ENCODE measurements at regions not wholly inside any gene's neighbourhood (a gene's known extent, or its start where the extent isn't known, plus 50 kb on each side); places are given as distances from the start of the nearest gene placed in this dataset.

GRCh38 chr7:136665878-136666509, 202.5 kb upstream of the CHRM2 start:
- DNase-seq (ENCODE audit: low read depth in 2 of 2), result no peak

GRCh38 chr7:136664537-136664936, 203.9 kb upstream of the CHRM2 start:
- DNase-seq (ENCODE audit: low read depth in 2 of 2), result no peak

GRCh38 chr7:136657482-136657921, 210.9 kb upstream of the CHRM2 start:
- peak in 1 of 2 donors; percentile 17 for DNase-seq (ENCODE audit: low read depth in 2 of 2)

- DNase-seq (ENCODE audit: low read depth in 2 of 2), result no peak
Measured at GRCh38 chr7:136656516-136656915, 211.9 kb upstream of the CHRM2 start.

GRCh38 chr7:136655414-136655813, 213.0 kb upstream of the CHRM2 start:
- no peak for DNase-seq (ENCODE audit: low read depth in 2 of 2)

GRCh38 chr7:136654406-136654805, 214.0 kb upstream of the CHRM2 start:
- DNase-seq (ENCODE audit: low read depth in 2 of 2), result no peak

- DNase-seq (ENCODE audit: low read depth in 2 of 2), result no peak
Measured at GRCh38 chr7:136652635-136653370, 215.6 kb upstream of the CHRM2 start.

- no peak for DNase-seq (ENCODE audit: low read depth in 2 of 2)
Measured at GRCh38 chr7:136640977-136641376, 227.5 kb upstream of the CHRM2 start.

- no peak for DNase-seq (ENCODE audit: low read depth in 2 of 2)
Measured at GRCh38 chr7:136637813-136638212, 230.6 kb upstream of the CHRM2 start.

GRCh38 chr7:136635751-136636150, 232.7 kb upstream of the CHRM2 start:
- no peak for DNase-seq (ENCODE audit: low read depth in 2 of 2)

GRCh38 chr7:136618818-136619217, 249.6 kb upstream of the CHRM2 start:
- no peak for DNase-seq (ENCODE audit: low read depth in 2 of 2)

- no peak for DNase-seq (ENCODE audit: low read depth in 2 of 2)
Measured at GRCh38 chr7:136617176-136617575, 251.3 kb upstream of the CHRM2 start.

- no peak for DNase-seq (ENCODE audit: low read depth in 2 of 2)
Measured at GRCh38 chr7:136605532-136606329, 262.7 kb upstream of the CHRM2 start.

GRCh38 chr7:136601772-136602171, 266.7 kb upstream of the CHRM2 start:
- no peak for DNase-seq (ENCODE audit: low read depth in 2 of 2)

- DNase-seq (ENCODE audit: low read depth in 2 of 2), result no peak
Measured at GRCh38 chr7:136600475-136600874, 268.0 kb upstream of the CHRM2 start.

- no peak for DNase-seq (ENCODE audit: low read depth in 2 of 2)
Measured at GRCh38 chr7:136594739-136595144, 273.7 kb upstream of the CHRM2 start.

GRCh38 chr7:136588216-136588615, 280.2 kb upstream of the CHRM2 start:
- DNase-seq (ENCODE audit: low read depth in 2 of 2), result no peak

GRCh38 chr7:136585954-136586670, 282.3 kb upstream of the CHRM2 start:
- no peak for DNase-seq (ENCODE audit: low read depth in 2 of 2)

GRCh38 chr7:136566491-136566890, 302.0 kb upstream of the CHRM2 start:
- DNase-seq (ENCODE audit: low read depth in 2 of 2), result no peak

- no peak for DNase-seq (ENCODE audit: low read depth in 2 of 2)
Measured at GRCh38 chr7:136555933-136556332, 312.5 kb upstream of the CHRM2 start.

- no peak for DNase-seq (ENCODE audit: low read depth in 2 of 2)
Measured at GRCh38 chr7:136551618-136552017, 316.8 kb upstream of the CHRM2 start.

- DNase-seq (ENCODE audit: low read depth in 2 of 2), result no peak
Measured at GRCh38 chr7:136549756-136550155, 318.7 kb upstream of the CHRM2 start.

All from dermis microvascular lymphatic vessel endothelial cell (primary cell).